GM19467 (cell line): ENCODE measurements at regions not wholly inside any gene's neighbourhood (a gene's known extent, or its start where the extent isn't known, plus 50 kb on each side); places are given as distances from the start of the nearest gene placed in this dataset.

Experiments used
- ATAC-seq: cut with Tn5 transposase; IDR thresholded peaks from one replicate; pipeline ENCODE4 v1.9.1; 2021; ENCODE audit warnings: mild to moderate bottlenecking, moderate library complexity; ENCODE audit not compliant: unreplicated experiment

- ATAC-seq = no peak
Measured at GRCh38 chr6:147752689-147753403, 244.4 kb downstream of the SAMD5 start.

- no peak for ATAC-seq
Measured at GRCh38 chr6:147755999-147756398, 247.5 kb downstream of the SAMD5 start.

- ATAC-seq = no peak
Measured at GRCh38 chr6:147756891-147757290, 248.4 kb downstream of the SAMD5 start.

- ATAC-seq = no peak
Measured at GRCh38 chr6:147757291-147757690, 248.8 kb downstream of the SAMD5 start.

GRCh38 chr6:147758303-147758702 is 249.8 kb downstream of the SAMD5 start:
- no peak for ATAC-seq

- ATAC-seq = no peak
Measured at GRCh38 chr6:147759093-147759492, 250.6 kb downstream of the SAMD5 start.

GRCh38 chr6:147759536-147759935 is 251.0 kb downstream of the SAMD5 start:
- ATAC-seq = no peak

- no peak for ATAC-seq
Measured at GRCh38 chr6:147765541-147765940, 257.1 kb downstream of the SAMD5 start.

GRCh38 chr6:147768969-147769368 is 260.5 kb downstream of the SAMD5 start:
- no peak for ATAC-seq

- no peak for ATAC-seq
Measured at GRCh38 chr6:147769496-147770087, 261.1 kb downstream of the SAMD5 start.

GRCh38 chr6:147770221-147770620 is 261.7 kb downstream of the SAMD5 start:
- ATAC-seq = no peak

- no peak for ATAC-seq
Measured at GRCh38 chr6:147772724-147773123, 264.2 kb downstream of the SAMD5 start.

- no peak for ATAC-seq
Measured at GRCh38 chr6:147774856-147775255, 266.4 kb downstream of the SAMD5 start.

GRCh38 chr6:147776631-147777213 is 268.2 kb downstream of the SAMD5 start:
- no peak for ATAC-seq

GRCh38 chr6:147779624-147780023 is 271.1 kb downstream of the SAMD5 start:
- ATAC-seq = no peak

GRCh38 chr6:147782302-147782701 is 273.8 kb downstream of the SAMD5 start:
- ATAC-seq = no peak

GRCh38 chr6:147784371-147784770 is 275.9 kb downstream of the SAMD5 start:
- no peak for ATAC-seq

- no peak for ATAC-seq
Measured at GRCh38 chr6:147787417-147787816, 278.9 kb downstream of the SAMD5 start.

- ATAC-seq = no peak
Measured at GRCh38 chr6:147789430-147789947, 281.0 kb downstream of the SAMD5 start.

- ATAC-seq = no peak
Measured at GRCh38 chr6:147793871-147794643, 285.6 kb downstream of the SAMD5 start.

- no peak for ATAC-seq
Measured at GRCh38 chr6:147802459-147802858, 294.0 kb downstream of the SAMD5 start.
